GM12878 (cell line): ENCODE measurements at regions not wholly inside any gene's neighbourhood (a gene's known extent, or its start where the extent isn't known, plus 50 kb on each side); places are given as distances from the start of the nearest gene placed in this dataset.
"Not testable (repeated sequence)": the region's sequence is repeated elsewhere in the genome, so short reads cannot be mapped to it uniquely, and the experiment has no call there.

Source experiments
- HDAC2 ChIP-seq: fragments of 200-600 bp; sonication (generic); IDR thresholded peaks from 2 replicates; pipeline ENCODE4 v1.6.1; 2017
- MEF2A ChIP-seq: IDR thresholded peaks from 2 replicates; pipeline ENCODE4 v1.6.1; 2011; ENCODE audit warnings: low read depth, mild to moderate bottlenecking, low read length, moderate library complexity; ENCODE audit not compliant: insufficient read depth
- POLR2A ChIP-seq: IDR thresholded peaks from 2 replicates; pipeline ENCODE4 v1.6.1; 2011; ENCODE audit warnings: low read depth, mild to moderate bottlenecking, low read length
- RCOR1 ChIP-seq: conservative IDR thresholded peaks from 2 replicates; pipeline ENCODE4 v1.6.1; 2012; ENCODE audit warnings: low read depth, low read length, improper control_type of control experiment
- SMARCA5 ChIP-seq: fragments of 450-650 bp; IDR thresholded peaks from 2 replicates; pipeline ENCODE4 v1.6.1; 2017; ENCODE audit warnings: mild to moderate bottlenecking
- TCF12 ChIP-seq: IDR thresholded peaks from 2 replicates; pipeline ENCODE4 v1.6.1; 2011; ENCODE audit warnings: low read depth, mild to moderate bottlenecking, low read length
- YY1 ChIP-seq: IDR thresholded peaks from 2 replicates; pipeline ENCODE4 v1.6.1; 2011; ENCODE audit warnings: low read depth, mild to moderate bottlenecking, low read length
- TF ChIP-seq, protein P1 (sequence below): IDR thresholded peaks from 2 replicates; pipeline ENCODE4 v1.6.1; 2012; ENCODE audit warnings: low read depth, low read length, improper control_type of control experiment

DNA sequence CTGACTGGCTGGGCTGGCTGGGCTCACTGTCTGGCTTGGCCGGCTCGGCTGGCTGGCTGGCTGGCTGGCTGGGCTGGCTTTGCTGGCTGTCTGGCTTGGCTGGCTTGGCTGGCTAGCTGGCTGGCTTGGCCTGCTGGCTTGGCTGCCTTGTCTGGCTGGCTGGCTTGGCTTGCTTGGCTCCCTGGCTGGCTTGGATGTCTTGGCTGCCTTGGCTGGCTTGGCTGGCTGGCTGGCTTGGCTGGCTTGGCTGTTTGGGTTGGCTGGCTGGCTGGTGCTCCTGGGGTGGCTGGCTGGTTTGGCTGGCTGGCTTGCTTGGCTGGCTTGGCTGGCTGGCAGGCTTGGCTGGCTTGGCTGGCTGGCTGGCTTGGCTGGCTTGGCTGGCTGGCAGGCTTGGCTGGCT is 2836.9 kb downstream of the RPIA start:
- TF ChIP-seq POLR2A, HDAC2, SMARCA5, MEF2A, TCF12, RCOR1, YY1: not testable (repeated sequence)
- TF ChIP-seq, protein P1, sequence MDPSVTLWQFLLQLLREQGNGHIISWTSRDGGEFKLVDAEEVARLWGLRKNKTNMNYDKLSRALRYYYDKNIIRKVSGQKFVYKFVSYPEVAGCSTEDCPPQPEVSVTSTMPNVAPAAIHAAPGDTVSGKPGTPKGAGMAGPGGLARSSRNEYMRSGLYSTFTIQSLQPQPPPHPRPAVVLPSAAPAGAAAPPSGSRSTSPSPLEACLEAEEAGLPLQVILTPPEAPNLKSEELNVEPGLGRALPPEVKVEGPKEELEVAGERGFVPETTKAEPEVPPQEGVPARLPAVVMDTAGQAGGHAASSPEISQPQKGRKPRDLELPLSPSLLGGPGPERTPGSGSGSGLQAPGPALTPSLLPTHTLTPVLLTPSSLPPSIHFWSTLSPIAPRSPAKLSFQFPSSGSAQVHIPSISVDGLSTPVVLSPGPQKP = not testable (repeated sequence)
